SK-N-SH (cell line): ENCODE measurements at regions not wholly inside any gene's neighbourhood (a gene's known extent, or its start where the extent isn't known, plus 50 kb on each side); places are given as distances from the start of the nearest gene placed in this dataset.

Source experiments
- EP300 ChIP-seq, 2 experiments: IDR thresholded peaks; 2 replicates each; pipeline versions ENCODE4 v1.4.0 to v1.6.1; 2012; ENCODE audit warnings: borderline replicate concordance in 1 of 2, low read depth in 1 of 2, low read length in 1 of 2
- EZH2phosphoT487 ChIP-seq: fragments of 200-600 bp; sonication (generic); IDR thresholded peaks from 2 replicates; pipeline ENCODE4 v1.6.1; 2017; ENCODE audit warnings: low read depth, mixed run types, mild to moderate bottlenecking, antibody characterized with exemption, moderate library complexity, borderline replicate concordance
- GABPA ChIP-seq: IDR thresholded peaks from 2 replicates; pipeline ENCODE4 v1.4.0; 2012; ENCODE audit warnings: low read depth, mild to moderate bottlenecking
- MAX ChIP-seq: IDR thresholded peaks from 2 replicates; pipeline ENCODE4 v1.4.0; 2012; ENCODE audit warnings: low read depth
- SIN3A ChIP-seq: IDR thresholded peaks from 2 replicates; pipeline ENCODE4 v1.6.1; 2012; ENCODE audit warnings: low read depth, mild to moderate bottlenecking, low read length, moderate library complexity, borderline replicate concordance
- TEAD4 ChIP-seq: IDR thresholded peaks from 2 replicates; pipeline ENCODE4 v1.4.0; 2012; ENCODE audit warnings: mild to moderate bottlenecking, borderline replicate concordance; ENCODE audit not compliant: insufficient read depth
- TF ChIP-seq, protein P1 (sequence below): fragments of 200-600 bp; sonication (generic); IDR thresholded peaks from 2 replicates; pipeline ENCODE4 v1.6.1; 2017; ENCODE audit warnings: antibody characterized with exemption, mild to moderate bottlenecking, moderate library complexity
- TF ChIP-seq, protein P2 (sequence below): fragments of 150-350 bp; IDR thresholded peaks from 2 replicates; pipeline ENCODE4 v1.6.1; 2016; ENCODE audit warnings: mild to moderate bottlenecking, low read depth, low read length

GRCh38 chr9:2285416-2286332 lies 270.5 kb downstream of the SMARCA2 start:
- TF ChIP-seq, protein P1, sequence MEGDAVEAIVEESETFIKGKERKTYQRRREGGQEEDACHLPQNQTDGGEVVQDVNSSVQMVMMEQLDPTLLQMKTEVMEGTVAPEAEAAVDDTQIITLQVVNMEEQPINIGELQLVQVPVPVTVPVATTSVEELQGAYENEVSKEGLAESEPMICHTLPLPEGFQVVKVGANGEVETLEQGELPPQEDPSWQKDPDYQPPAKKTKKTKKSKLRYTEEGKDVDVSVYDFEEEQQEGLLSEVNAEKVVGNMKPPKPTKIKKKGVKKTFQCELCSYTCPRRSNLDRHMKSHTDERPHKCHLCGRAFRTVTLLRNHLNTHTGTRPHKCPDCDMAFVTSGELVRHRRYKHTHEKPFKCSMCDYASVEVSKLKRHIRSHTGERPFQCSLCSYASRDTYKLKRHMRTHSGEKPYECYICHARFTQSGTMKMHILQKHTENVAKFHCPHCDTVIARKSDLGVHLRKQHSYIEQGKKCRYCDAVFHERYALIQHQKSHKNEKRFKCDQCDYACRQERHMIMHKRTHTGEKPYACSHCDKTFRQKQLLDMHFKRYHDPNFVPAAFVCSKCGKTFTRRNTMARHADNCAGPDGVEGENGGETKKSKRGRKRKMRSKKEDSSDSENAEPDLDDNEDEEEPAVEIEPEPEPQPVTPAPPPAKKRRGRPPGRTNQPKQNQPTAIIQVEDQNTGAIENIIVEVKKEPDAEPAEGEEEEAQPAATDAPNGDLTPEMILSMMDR, result no peak
- no peak for TF ChIP-seq EZH2phosphoT487
- no peak for TF ChIP-seq MAX
- TF ChIP-seq EP300 (IDR thresholded peaks at IDR 0.05; ENCODE audit: borderline replicate concordance in 1 of 2, low read depth in 1 of 2, low read length in 1 of 2), result no peak
- no peak for TF ChIP-seq SIN3A
- TF ChIP-seq TEAD4, result no peak
- no peak for TF ChIP-seq GABPA
- TF ChIP-seq, protein P2, sequence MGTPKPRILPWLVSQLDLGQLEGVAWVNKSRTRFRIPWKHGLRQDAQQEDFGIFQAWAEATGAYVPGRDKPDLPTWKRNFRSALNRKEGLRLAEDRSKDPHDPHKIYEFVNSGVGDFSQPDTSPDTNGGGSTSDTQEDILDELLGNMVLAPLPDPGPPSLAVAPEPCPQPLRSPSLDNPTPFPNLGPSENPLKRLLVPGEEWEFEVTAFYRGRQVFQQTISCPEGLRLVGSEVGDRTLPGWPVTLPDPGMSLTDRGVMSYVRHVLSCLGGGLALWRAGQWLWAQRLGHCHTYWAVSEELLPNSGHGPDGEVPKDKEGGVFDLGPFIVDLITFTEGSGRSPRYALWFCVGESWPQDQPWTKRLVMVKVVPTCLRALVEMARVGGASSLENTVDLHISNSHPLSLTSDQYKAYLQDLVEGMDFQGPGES, result no peak
